ENCODE measurements at regions not wholly inside any gene's neighbourhood (a gene's known extent, or its start where the extent isn't known, plus 50 kb on each side); places are given as distances from the start of the nearest gene placed in this dataset.

DNA sequence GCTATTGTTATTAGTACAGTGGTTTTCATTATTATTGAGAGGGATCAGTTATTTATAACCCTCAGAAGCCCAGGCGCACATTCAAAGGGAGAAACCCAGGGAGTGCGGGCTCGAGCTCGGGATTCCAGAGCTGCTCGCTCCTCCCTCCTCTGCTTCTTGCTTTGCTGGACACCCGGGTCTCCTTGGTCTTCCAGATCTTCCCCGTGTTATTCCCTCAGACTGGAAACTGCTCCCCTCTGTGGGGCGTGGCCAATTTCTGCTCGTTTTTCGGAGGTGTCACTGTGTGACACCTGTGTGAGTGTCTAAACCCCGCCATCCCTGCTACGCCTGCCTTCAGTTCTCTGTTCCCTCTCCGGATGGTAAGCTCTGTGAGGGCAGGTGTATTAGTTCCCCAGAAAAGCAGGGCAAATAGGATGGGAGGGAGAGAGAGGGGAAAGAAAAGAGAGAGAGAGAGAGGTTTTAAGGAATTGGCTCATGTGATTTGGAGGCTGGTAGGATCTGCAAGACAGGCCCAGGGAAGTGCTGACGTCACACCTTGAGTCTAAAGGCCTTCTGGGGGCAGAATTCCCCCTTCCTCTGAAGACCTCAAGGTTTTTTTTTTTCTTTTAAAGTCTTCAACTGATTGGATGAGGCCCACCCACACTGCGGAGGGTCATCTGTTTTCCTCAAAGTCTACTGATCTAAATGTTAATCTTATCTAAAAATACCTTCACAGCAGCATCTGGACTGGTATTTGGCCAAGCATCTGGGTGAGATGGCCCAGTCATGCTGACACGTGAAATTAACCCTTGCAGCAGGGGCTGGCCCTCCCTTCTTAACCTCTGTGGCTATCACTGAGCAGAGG is 457.3 kb upstream of the ID2 start:
- Histone ChIP-seq H3K4me3 (ENCODE audit: low read depth, low read length) (no peak overlapping the region), H3K4me1 (ENCODE audit: control insufficient read depth, insufficient read depth, low read length) (no peaks in the 10 kb centered on the region), H3K9me3 (ENCODE audit: control insufficient read depth, insufficient read depth, low read depth, low read length) (no peaks in the 10 kb centered on the region), H3K36me3 (ENCODE audit: control insufficient read depth in 2 of 2, insufficient read depth in 1 of 2, low read length in 2 of 2) (no peaks in the 10 kb centered on the region), H3K27ac (ENCODE audit: extremely low read depth, low read depth, low read length) (no peak overlapping the region)
- 0 out of 2 replicates have a peak, but pooled peaks have one; percentile 51 for TF ChIP-seq ZNF10 (tag by site-specific recombination; IDR thresholded peaks at IDR 0.05)
- TF ChIP-seq ZEB2 (tag by site-specific recombination; IDR thresholded peaks at IDR 0.05), result no peak
- ChIA-PET POLR2A (no interaction called here), CTCF (no interaction called here)

DNA sequence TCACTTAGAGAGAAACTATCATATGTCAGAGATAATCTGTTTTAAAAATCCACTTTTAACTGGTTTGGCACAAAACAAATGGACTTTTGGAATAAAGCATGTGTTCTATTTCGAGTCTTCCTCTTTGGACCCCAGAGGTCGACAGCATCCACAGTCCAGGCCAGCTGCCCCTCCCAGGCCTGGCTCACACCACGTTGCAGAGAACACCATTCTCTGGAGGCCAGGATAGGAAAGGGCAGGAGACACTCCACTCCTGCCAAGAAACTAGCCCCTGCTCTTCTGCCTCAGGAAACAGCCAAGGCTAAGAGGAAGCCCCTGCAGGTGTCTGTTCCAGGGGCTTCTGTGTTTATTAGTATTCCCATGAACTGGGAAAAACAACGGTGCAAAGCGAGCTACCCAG is 456.6 kb upstream of the ID2 start:
- Histone ChIP-seq H3K36me3 (ENCODE audit: control insufficient read depth in 2 of 2, insufficient read depth in 1 of 2, low read length in 2 of 2) (no peaks in the 10 kb centered on the region), H3K4me3 (ENCODE audit: low read depth, low read length) (no peak overlapping the region), H3K27ac (ENCODE audit: extremely low read depth, low read depth, low read length) (no peak overlapping the region), H3K9me3 (ENCODE audit: control insufficient read depth, insufficient read depth, low read depth, low read length) (no peaks in the 10 kb centered on the region), H3K4me1 (ENCODE audit: control insufficient read depth, insufficient read depth, low read length) (no peaks in the 10 kb centered on the region)
- CTCF ChIA-PET, result no interaction called here
- TF ChIP-seq ZNF692 (tag by site-specific recombination; IDR thresholded peaks at IDR 0.05), result no peak
- TF ChIP-seq ZNF132 (tag by site-specific recombination; IDR thresholded peaks at IDR 0.05; ENCODE audit: borderline replicate concordance), result no peak
- TF ChIP-seq REPIN1 (tag by site-specific recombination; IDR thresholded peaks at IDR 0.05; ENCODE audit: low read depth), result no peak
- TF ChIP-seq, protein P1, sequence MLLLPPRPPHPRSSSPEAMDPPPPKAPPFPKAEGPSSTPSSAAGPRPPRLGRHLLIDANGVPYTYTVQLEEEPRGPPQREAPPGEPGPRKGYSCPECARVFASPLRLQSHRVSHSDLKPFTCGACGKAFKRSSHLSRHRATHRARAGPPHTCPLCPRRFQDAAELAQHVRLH (tag by site-specific recombination; IDR thresholded peaks at IDR 0.05), result no peak
- TF ChIP-seq ZNF266 (tag by site-specific recombination; IDR thresholded peaks at IDR 0.05; ENCODE audit: low read depth), result no peak
- TF ChIP-seq GLIS2 (tag by site-specific recombination; IDR thresholded peaks at IDR 0.05), result no peak
- TF ChIP-seq ZNF610 (tag by site-specific recombination; IDR thresholded peaks at IDR 0.05; ENCODE audit: borderline replicate concordance), result no peak
- TF ChIP-seq ZBTB7A (tag by site-specific recombination; IDR thresholded peaks at IDR 0.05; ENCODE audit: low read depth), result no peak
- TF ChIP-seq ZNF2 (tag by site-specific recombination; IDR thresholded peaks at IDR 0.05), result no peak
- TF ChIP-seq SP7 (tag by site-specific recombination; IDR thresholded peaks at IDR 0.05), result no peak
- TF ChIP-seq KLF16 (tag by site-specific recombination; IDR thresholded peaks at IDR 0.05), result no peak
- no peak for TF ChIP-seq ZNF792 (tag by site-specific recombination; IDR thresholded peaks at IDR 0.05)
- TF ChIP-seq ZNF768 (tag by site-specific recombination; IDR thresholded peaks at IDR 0.05), result no peak
- TF ChIP-seq ZNF37A (tag by site-specific recombination; IDR thresholded peaks at IDR 0.05), result no peak
- TF ChIP-seq MZF1 (tag by site-specific recombination; IDR thresholded peaks at IDR 0.05; ENCODE audit: borderline replicate concordance), result no peak
- TF ChIP-seq KLF10 (tag by site-specific recombination; IDR thresholded peaks at IDR 0.05), result no peak
- TF ChIP-seq HOXD13 (CRISPR knock-in tag; IDR thresholded peaks at IDR 0.05; ENCODE audit: borderline replicate concordance), result no peak
- TF ChIP-seq REST (tag by site-specific recombination; IDR thresholded peaks at IDR 0.05), result no peak
- TF ChIP-seq PATZ1 (tag by site-specific recombination; IDR thresholded peaks at IDR 0.05), result no peak
- POLR2A ChIA-PET, result no interaction called here
